Thyroid gland (tissue), 4 donors: ENCODE measurements at regions not wholly inside any gene's neighbourhood (a gene's known extent, or its start where the extent isn't known, plus 50 kb on each side); places are given as distances from the start of the nearest gene placed in this dataset.

ENCODE experiments used
- DNase-seq, 2 donors: peaks; one replicate each; pipeline ENCODE4 v3.0.0-alpha.2; 2019
- H3K27ac ChIP-seq, 3 donors: fragments of 200-600 bp; sonication (generic); 1 replicate in 2 of 3; 2 replicates in 1 of 3; pipeline ENCODE4 v1.5.1; 2016 to 2019; ENCODE audit warnings: mild to moderate bottlenecking in 1 of 3, moderate library complexity in 1 of 3
- H3K27me3 ChIP-seq: fragments of 200-600 bp; sonication (generic); one replicate; pipeline ENCODE4 v1.5.1; 2019
- H3K36me3 ChIP-seq, 2 donors: fragments of 200-600 bp; sonication (generic); one replicate each; pipeline ENCODE4 v1.5.1; 2016 to 2019
- H3K4me1 ChIP-seq, 2 donors: fragments of 200-600 bp; sonication (generic); one replicate each; pipeline ENCODE4 v1.5.1; 2017 to 2019
- H3K4me3 ChIP-seq, 3 donors: fragments of 200-600 bp; sonication (generic); replicated peaks in 1 of 3; 1 replicate in 2 of 3; 2 replicates in 1 of 3; pipeline ENCODE4 v1.5.1; 2016; ENCODE audit warnings: mild to moderate bottlenecking in 1 of 3
- H3K9me3 ChIP-seq: fragments of 200-600 bp; sonication (generic); one replicate; pipeline ENCODE4 v1.5.1; 2017
- POLR2A ChIP-seq, 2 donors: fragments of 450-650 bp; IDR thresholded peaks; one replicate each; pipeline ENCODE4 v1.6.1; 2017; ENCODE audit warnings: antibody characterized with exemption in 2 of 2, mild to moderate bottlenecking in 2 of 2, moderate library complexity in 1 of 2
- WGBS, 2 donors: methylation state at CpG; one replicate each; pipeline ENCODE4 v1.1.5; 2017; 5-methylcytosine and 5-hydroxymethylcytosine counted together
- intact Hi-C: fragments of 100-400 bp; cut with DNase I; formaldehyde crosslinking; loops from one replicate; pipeline ENCODE4 v1.15.1; 2023
- TF ChIP-seq, protein P1 (sequence below), 6 experiments: fragments of 200-600 bp in 3 of 6; fragments of 450-650 bp in 3 of 6; sonication (generic) in 3 of 6; IDR thresholded peaks; one replicate each; pipeline ENCODE4 v1.5.1; 2016 to 2019; ENCODE audit warnings: antibody characterized with exemption in 6 of 6, mild to moderate bottlenecking in 2 of 6, inconsistent platforms in 1 of 6, moderate library complexity in 1 of 6

DNA sequence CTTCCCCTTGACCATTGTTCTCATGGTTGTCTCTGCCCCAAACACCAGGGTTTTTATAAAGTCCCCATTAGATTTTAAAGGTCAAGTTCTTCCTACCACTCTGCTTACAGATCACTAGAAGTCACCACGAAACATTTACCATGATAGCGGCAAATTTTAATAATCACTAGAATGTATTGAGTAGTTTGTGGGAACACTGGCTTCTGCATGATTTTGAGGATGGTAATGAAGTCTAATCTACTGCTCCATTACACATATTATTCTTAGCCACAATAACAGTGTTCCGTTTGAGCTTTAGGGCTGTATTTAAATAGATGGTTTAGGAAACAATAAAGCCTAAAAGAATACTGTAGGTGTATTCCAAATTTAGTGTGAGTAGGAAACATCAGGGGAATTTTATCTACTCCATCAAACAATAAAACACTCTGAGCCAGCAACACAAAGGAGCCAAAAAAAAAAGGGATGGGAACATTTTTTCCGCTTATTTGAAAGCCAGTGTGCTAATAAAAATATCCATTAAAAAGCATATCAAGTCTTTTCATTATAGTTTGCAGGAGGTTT, 49.7 kb downstream of the KLF12 start:
- 73 to 89% methylated on average over 4 of the region's 4 CpGs for WGBS, 2 donors

DNA sequence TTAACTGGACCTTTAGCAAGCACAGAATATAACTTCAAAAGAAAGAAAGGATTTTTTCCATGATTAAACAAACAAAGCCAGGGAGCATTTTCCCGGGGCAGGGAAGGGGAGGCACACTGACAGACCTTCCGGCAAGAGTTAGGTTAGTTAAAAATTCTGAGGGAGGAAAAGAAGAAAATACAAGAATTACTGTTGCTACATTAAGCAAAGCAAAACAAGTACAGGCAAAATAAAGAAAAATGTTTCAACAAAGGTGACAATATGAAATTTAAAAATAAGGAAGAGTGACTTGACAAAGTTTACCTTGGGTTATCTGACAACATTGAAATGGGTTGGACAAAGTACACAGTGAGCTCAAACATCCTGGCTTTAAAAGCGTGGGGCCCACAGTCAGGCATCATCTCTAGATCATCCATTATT, 51.5 kb downstream of the KLF12 start:
- Histone ChIP-seq H3K4me3 (no peak overlapping the region), H3K27me3 (no peaks in the 10 kb centered on the region), H3K36me3 (no peaks in the 10 kb centered on the region), H3K4me1 (no peaks in the 10 kb centered on the region), H3K9me3 (no peaks in the 10 kb centered on the region), H3K27ac (no peak overlapping the region)
- TF ChIP-seq, protein P1, sequence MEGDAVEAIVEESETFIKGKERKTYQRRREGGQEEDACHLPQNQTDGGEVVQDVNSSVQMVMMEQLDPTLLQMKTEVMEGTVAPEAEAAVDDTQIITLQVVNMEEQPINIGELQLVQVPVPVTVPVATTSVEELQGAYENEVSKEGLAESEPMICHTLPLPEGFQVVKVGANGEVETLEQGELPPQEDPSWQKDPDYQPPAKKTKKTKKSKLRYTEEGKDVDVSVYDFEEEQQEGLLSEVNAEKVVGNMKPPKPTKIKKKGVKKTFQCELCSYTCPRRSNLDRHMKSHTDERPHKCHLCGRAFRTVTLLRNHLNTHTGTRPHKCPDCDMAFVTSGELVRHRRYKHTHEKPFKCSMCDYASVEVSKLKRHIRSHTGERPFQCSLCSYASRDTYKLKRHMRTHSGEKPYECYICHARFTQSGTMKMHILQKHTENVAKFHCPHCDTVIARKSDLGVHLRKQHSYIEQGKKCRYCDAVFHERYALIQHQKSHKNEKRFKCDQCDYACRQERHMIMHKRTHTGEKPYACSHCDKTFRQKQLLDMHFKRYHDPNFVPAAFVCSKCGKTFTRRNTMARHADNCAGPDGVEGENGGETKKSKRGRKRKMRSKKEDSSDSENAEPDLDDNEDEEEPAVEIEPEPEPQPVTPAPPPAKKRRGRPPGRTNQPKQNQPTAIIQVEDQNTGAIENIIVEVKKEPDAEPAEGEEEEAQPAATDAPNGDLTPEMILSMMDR (IDR thresholded peaks at IDR 0.05), result no peak
- TF ChIP-seq POLR2A (IDR thresholded peaks at IDR 0.05), result no peak
- WGBS, 2 donors, result 77 to 82% methylated on average over 3 of the region's 3 CpGs
- no peak for DNase-seq
- intact Hi-C loops, result no loop called here

More for the DNA sequence above, 49.7 kb downstream of the KLF12 start:
- TF ChIP-seq, protein P1 (IDR thresholded peaks at IDR 0.05), result no peak
- TF ChIP-seq POLR2A (IDR thresholded peaks at IDR 0.05), result no peak
- intact Hi-C loops, result no loop called here
- H3K27me3 ChIP-seq, result no peaks in the 10 kb centered on the region
- no peak overlapping the region for H3K27ac ChIP-seq
- no peak overlapping the region for H3K4me3 ChIP-seq
- H3K9me3 ChIP-seq, result no peaks in the 10 kb centered on the region
- H3K4me1 ChIP-seq, result no peaks in the 10 kb centered on the region
- no peaks in the 10 kb centered on the region for H3K36me3 ChIP-seq
- DNase-seq, result no peak

DNA sequence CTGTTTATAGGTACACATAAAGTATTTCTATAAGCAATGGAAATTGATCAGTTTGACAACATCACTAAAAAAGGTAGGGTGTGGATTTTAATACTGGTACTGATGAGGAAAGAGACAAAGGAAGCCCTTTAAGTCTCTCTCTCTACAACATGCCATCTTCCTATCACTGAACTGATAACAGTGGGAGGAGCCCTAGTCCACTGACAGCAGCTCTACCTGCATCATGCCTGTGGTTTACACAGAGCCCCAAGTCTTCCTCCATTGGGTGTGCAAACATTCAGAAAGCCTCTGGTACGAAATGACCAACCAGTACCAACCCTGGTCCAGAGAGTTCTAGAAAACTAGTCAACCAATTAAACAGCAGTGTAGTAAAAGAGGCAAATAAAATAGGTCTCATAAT, 53.4 kb downstream of the KLF12 start:
- no peak for TF ChIP-seq POLR2A (IDR thresholded peaks at IDR 0.05)
- TF ChIP-seq, protein P1 (IDR thresholded peaks at IDR 0.05), result no peak
- no peak for DNase-seq
- Histone ChIP-seq H3K27ac (no peak overlapping the region), H3K4me1 (no peaks in the 10 kb centered on the region), H3K36me3 (no peaks in the 10 kb centered on the region), H3K4me3 (no peak overlapping the region), H3K27me3 (no peaks in the 10 kb centered on the region), H3K9me3 (no peaks in the 10 kb centered on the region)
- 100% methylated on average over 1 of the region's 1 CpG for WGBS, 2 donors
- intact Hi-C loops, result no loop called here

DNA sequence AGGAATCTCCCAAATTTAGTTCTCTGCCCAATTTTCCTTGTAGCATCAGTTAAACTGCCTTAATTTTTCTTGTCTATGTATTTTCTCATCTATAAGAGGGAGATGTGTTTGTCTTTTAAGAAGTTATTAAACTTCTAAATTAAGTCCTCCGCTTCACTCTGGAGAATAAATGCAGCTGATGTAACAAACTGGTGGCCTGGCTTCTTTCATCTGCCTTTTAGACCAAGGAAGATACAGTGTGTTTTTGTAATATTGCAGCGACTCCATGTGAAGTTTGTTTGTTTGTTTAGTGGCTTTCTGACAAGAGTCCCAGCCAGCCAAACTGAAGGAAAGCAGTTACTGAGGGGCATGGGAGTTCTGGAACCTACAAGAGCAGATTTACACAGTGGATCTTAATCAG, 56.4 kb downstream of the KLF12 start:
- TF ChIP-seq, protein P1 (IDR thresholded peaks at IDR 0.05), result no peak
- TF ChIP-seq POLR2A (IDR thresholded peaks at IDR 0.05), result no peak
- WGBS, 2 donors, result 54 to 68% methylated on average over 2 of the region's 2 CpGs
- no peak overlapping the region for H3K4me3 ChIP-seq
- H3K9me3 ChIP-seq, result no peaks in the 10 kb centered on the region
- no peaks in the 10 kb centered on the region for H3K36me3 ChIP-seq
- H3K4me1 ChIP-seq, result no peaks in the 10 kb centered on the region
- intact Hi-C loops, result no loop called here
- no peak overlapping the region for H3K27ac ChIP-seq
- DNase-seq, result no peak
- no peaks in the 10 kb centered on the region for H3K27me3 ChIP-seq

DNA sequence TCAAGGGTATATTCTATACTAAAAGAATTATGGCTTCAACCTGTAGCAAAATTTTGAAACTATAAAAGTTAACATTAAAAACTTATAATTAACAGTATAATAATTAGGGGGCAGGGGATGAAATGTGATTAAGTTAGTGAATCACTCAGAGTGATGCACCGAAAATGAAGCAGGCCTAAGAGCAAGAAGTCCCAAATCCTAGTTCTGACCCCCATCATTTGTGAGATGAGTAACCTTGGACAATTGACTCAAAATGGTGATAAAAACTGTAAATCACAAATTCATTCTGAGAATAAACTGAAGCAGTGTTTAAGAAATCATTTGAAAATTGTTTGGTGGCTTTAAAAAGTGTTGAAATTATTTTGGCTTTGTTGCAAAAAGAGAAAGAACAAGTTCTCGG, 56.8 kb downstream of the KLF12 start:
- H3K36me3 ChIP-seq, result no peaks in the 10 kb centered on the region
- intact Hi-C loops, result no loop called here
- WGBS, 2 donors, result 83 to 87% methylated on average over 2 of the region's 2 CpGs
- DNase-seq, result no peak
- TF ChIP-seq, protein P1 (IDR thresholded peaks at IDR 0.05), result no peak
- TF ChIP-seq POLR2A (IDR thresholded peaks at IDR 0.05), result no peak
- H3K27ac ChIP-seq, result no peak overlapping the region
- H3K9me3 ChIP-seq, result no peaks in the 10 kb centered on the region
- H3K4me3 ChIP-seq, result no peak overlapping the region
- H3K4me1 ChIP-seq, result no peaks in the 10 kb centered on the region
- no peaks in the 10 kb centered on the region for H3K27me3 ChIP-seq
